Neural progenitor cell (in vitro differentiated cells): ENCODE measurements at regions not wholly inside any gene's neighbourhood (a gene's known extent, or its start where the extent isn't known, plus 50 kb on each side); places are given as distances from the start of the nearest gene placed in this dataset.

Source experiments
- DNase-seq: peaks from one replicate; pipeline ENCODE4 v3.0.0-alpha.2; 2016; ENCODE audit warnings: low spot score
- H2AFZ ChIP-seq: fragments of 200-600 bp; sonication (generic); replicated peaks from 2 replicates; pipeline ENCODE4 v1.6.1; 2016; ENCODE audit warnings: antibody characterized with exemption
- H3F3A ChIP-seq: fragments of 200-600 bp; sonication (generic); 2 replicates; pipeline ENCODE4 v1.6.1; 2016; ENCODE audit warnings: antibody characterized with exemption, low read depth
- H3K27ac ChIP-seq: fragments of 200-600 bp; sonication (generic); 2 replicates; pipeline ENCODE4 v1.5.1; 2016; ENCODE audit warnings: mild to moderate bottlenecking
- H3K27me3 ChIP-seq: fragments of 200-600 bp; sonication (generic); 2 replicates; pipeline ENCODE4 v1.6.1; 2016; ENCODE audit warnings: mild to moderate bottlenecking, moderate library complexity
- H3K36me3 ChIP-seq: fragments of 200-600 bp; sonication (generic); 2 replicates; pipeline ENCODE4 v1.5.1; 2016
- H3K4me1 ChIP-seq: fragments of 200-600 bp; sonication (generic); 2 replicates; pipeline ENCODE4 v1.6.1; 2016; ENCODE audit warnings: mixed run types
- H3K4me2 ChIP-seq: fragments of 200-600 bp; sonication (generic); 2 replicates; pipeline ENCODE4 v1.6.1; 2016
- H3K4me3 ChIP-seq: fragments of 200-600 bp; sonication (generic); 2 replicates; pipeline ENCODE4 v1.5.1; 2016
- H3K79me2 ChIP-seq: fragments of 200-600 bp; sonication (generic); 2 replicates; pipeline ENCODE4 v1.6.1; 2016; ENCODE audit warnings: low read depth
- H3K9ac ChIP-seq: fragments of 200-600 bp; sonication (generic); 2 replicates; pipeline ENCODE4 v1.6.1; 2016
- H3K9me3 ChIP-seq: fragments of 200-600 bp; sonication (generic); 2 replicates; pipeline ENCODE4 v1.5.1; 2016; ENCODE audit warnings: low read depth
- H4K20me1 ChIP-seq: fragments of 200-600 bp; sonication (generic); 2 replicates; pipeline ENCODE4 v1.6.1; 2016; ENCODE audit warnings: low read depth
- H3K27ac Mint-ChIP-seq: 3 replicates; pipeline ENCODE4 v1.8.0; 2021; ENCODE audit warnings: mixed read lengths
- H3K27me3 Mint-ChIP-seq: 2 replicates; pipeline ENCODE4 v1.8.0; 2022; ENCODE audit warnings: low read depth, mild to moderate bottlenecking, inconsistent platforms, moderate library complexity, mixed read lengths; ENCODE audit not compliant: insufficient read depth
- H3K36me3 Mint-ChIP-seq: 3 replicates; pipeline ENCODE4 v1.8.0; 2021; ENCODE audit warnings: mixed read lengths
- H3K4me1 Mint-ChIP-seq: 3 replicates; pipeline ENCODE4 v1.8.0; 2021; ENCODE audit warnings: mixed read lengths
- H3K4me3 Mint-ChIP-seq: 3 replicates; pipeline ENCODE4 v1.8.0; 2021; ENCODE audit warnings: mild to moderate bottlenecking, moderate library complexity, mixed read lengths
- H3K9me3 Mint-ChIP-seq: 3 replicates; pipeline ENCODE4 v1.8.0; 2020; ENCODE audit warnings: mixed read lengths
- EZH2 ChIP-seq: fragments of 200-600 bp; sonication (generic); IDR thresholded peaks from 2 replicates; pipeline ENCODE4 v1.6.1; 2017; ENCODE audit warnings: antibody characterized with exemption, mild to moderate bottlenecking, moderate library complexity
- EZH2phosphoT487 ChIP-seq: fragments of 200-600 bp; sonication (generic); IDR thresholded peaks from 2 replicates; pipeline ENCODE4 v1.6.1; 2017; ENCODE audit warnings: antibody characterized with exemption
- TF ChIP-seq, protein P1 (sequence below): fragments of 200-600 bp; sonication (generic); IDR thresholded peaks from 2 replicates; pipeline ENCODE4 v1.5.1; 2017; ENCODE audit warnings: antibody characterized with exemption, mild to moderate bottlenecking

DNA sequence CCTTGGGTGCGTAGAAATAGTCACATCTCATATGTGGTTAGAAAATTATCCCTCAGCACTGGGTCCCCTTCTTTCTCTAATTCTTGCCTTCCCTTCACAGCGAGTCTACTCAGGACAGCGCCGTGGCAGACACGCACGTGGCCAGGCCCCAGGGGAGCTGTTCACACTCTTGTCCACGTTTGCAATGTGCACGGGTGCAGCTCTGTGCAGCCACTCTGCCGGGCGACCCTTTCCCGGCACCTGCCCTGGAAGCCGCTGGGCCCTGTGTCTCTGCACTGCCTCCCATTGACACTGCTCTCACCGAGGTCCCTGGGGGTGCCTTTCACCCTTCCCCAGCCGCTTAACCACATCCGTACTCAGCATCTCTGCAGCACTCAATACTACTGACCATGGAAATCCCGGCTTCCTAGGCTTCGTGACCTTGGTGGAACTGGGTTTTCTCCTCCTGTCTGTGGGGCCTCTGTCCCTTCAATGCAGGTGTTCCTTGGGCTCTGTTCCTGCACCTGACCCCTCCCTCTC, 104.9 kb downstream of the DACT2 start:
- Mint-ChIP-seq H3K9me3 (peaks cover 6% of the 10 kb centered on the region), H3K4me1 (peaks cover 53% of the 10 kb centered on the region), H3K27ac (peak overlapping the region; percentile 47), H3K27me3 (peaks cover 26% of the 10 kb centered on the region), H3K4me3 (no peak overlapping the region), H3K36me3 (no peaks in the 10 kb centered on the region)
- H3K9ac ChIP-seq = no peak overlapping the region
- H3K36me3 ChIP-seq = no peaks in the 10 kb centered on the region
- H3K27me3 ChIP-seq = no peaks in the 10 kb centered on the region
- peaks cover 19% of the 10 kb centered on the region for H3F3A ChIP-seq
- H3K27ac ChIP-seq = no peak overlapping the region
- no peak overlapping the region for H2AFZ ChIP-seq
- TF ChIP-seq, protein P1, sequence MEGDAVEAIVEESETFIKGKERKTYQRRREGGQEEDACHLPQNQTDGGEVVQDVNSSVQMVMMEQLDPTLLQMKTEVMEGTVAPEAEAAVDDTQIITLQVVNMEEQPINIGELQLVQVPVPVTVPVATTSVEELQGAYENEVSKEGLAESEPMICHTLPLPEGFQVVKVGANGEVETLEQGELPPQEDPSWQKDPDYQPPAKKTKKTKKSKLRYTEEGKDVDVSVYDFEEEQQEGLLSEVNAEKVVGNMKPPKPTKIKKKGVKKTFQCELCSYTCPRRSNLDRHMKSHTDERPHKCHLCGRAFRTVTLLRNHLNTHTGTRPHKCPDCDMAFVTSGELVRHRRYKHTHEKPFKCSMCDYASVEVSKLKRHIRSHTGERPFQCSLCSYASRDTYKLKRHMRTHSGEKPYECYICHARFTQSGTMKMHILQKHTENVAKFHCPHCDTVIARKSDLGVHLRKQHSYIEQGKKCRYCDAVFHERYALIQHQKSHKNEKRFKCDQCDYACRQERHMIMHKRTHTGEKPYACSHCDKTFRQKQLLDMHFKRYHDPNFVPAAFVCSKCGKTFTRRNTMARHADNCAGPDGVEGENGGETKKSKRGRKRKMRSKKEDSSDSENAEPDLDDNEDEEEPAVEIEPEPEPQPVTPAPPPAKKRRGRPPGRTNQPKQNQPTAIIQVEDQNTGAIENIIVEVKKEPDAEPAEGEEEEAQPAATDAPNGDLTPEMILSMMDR = no peak
- no peak for TF ChIP-seq EZH2phosphoT487
- no peak overlapping the region for H3K4me3 ChIP-seq
- no peaks in the 10 kb centered on the region for H4K20me1 ChIP-seq
- no peaks in the 10 kb centered on the region for H3K9me3 ChIP-seq
- DNase-seq = no peak
- H3K4me1 ChIP-seq = peaks cover 42% of the 10 kb centered on the region
- no peak overlapping the region for H3K4me2 ChIP-seq
- H3K79me2 ChIP-seq = no peaks in the 10 kb centered on the region

- H3K4me3 Mint-ChIP-seq = no peak overlapping the region
- H3K36me3 ChIP-seq = no peaks in the 10 kb centered on the region
- H3K27ac ChIP-seq = no peak overlapping the region
- H3K79me2 ChIP-seq = no peaks in the 10 kb centered on the region
- H3K9ac ChIP-seq = no peak overlapping the region
- H3K4me1 Mint-ChIP-seq = peaks cover 59% of the 10 kb centered on the region
- no peak overlapping the region for H3K4me2 ChIP-seq
- no peaks in the 10 kb centered on the region for H3K36me3 Mint-ChIP-seq
- H3K4me3 ChIP-seq = no peak overlapping the region
- peaks cover 24% of the 10 kb centered on the region for H3F3A ChIP-seq
- H3K27me3 Mint-ChIP-seq = peaks cover 20% of the 10 kb centered on the region
- H3K9me3 ChIP-seq = no peaks in the 10 kb centered on the region
- DNase-seq = no peak
- no peaks in the 10 kb centered on the region for H3K27me3 ChIP-seq
- TF ChIP-seq EZH2phosphoT487 (no peak), EZH2 (no peak)
- TF ChIP-seq, protein P1 = no peak
- peaks cover 6% of the 10 kb centered on the region for H3K9me3 Mint-ChIP-seq
- peaks cover 45% of the 10 kb centered on the region for H3K4me1 ChIP-seq
- no peak overlapping the region for H3K27ac Mint-ChIP-seq
- H2AFZ ChIP-seq = no peak overlapping the region
- no peaks in the 10 kb centered on the region for H4K20me1 ChIP-seq
Measured at GRCh38 chr6:168213121-168213524, 106.5 kb downstream of the DACT2 start.

GRCh38 chr6:168212362-168212761, 107.2 kb downstream of the DACT2 start:
- Histone ChIP-seq H3K4me3 (no peak overlapping the region), H3K4me2 (no peak overlapping the region), H3F3A (peaks cover 24% of the 10 kb centered on the region), H3K9me3 (no peaks in the 10 kb centered on the region), H3K79me2 (no peaks in the 10 kb centered on the region), H3K9ac (no peak overlapping the region), H3K4me1 (peaks cover 38% of the 10 kb centered on the region), H2AFZ (no peak overlapping the region), H3K27me3 (no peaks in the 10 kb centered on the region), H3K36me3 (no peaks in the 10 kb centered on the region), H3K27ac (no peak overlapping the region), H4K20me1 (no peaks in the 10 kb centered on the region)
- Mint-ChIP-seq H3K27ac (no peak overlapping the region), H3K4me1 (peaks cover 56% of the 10 kb centered on the region), H3K4me3 (no peak overlapping the region), H3K9me3 (peaks cover 6% of the 10 kb centered on the region), H3K27me3 (peaks cover 17% of the 10 kb centered on the region), H3K36me3 (no peaks in the 10 kb centered on the region)
- no peak for TF ChIP-seq EZH2
- TF ChIP-seq, protein P1 = no peak
- TF ChIP-seq EZH2phosphoT487 = no peak
- no peak for DNase-seq
